ENCODE measurements at regions not wholly inside any gene's neighbourhood (a gene's known extent, or its start where the extent isn't known, plus 50 kb on each side); places are given as distances from the start of the nearest gene placed in this dataset.

GRCh38 chr4:126172126-126172525, 857.4 kb downstream of the FAT4 start:
- H3K27me3 Mint-ChIP-seq, result no peaks in the 10 kb centered on the region
- WGBS (ENCODE audit: insufficient coverage), result no CpG with 5 or more reads among the region's 1 CpG

DNA sequence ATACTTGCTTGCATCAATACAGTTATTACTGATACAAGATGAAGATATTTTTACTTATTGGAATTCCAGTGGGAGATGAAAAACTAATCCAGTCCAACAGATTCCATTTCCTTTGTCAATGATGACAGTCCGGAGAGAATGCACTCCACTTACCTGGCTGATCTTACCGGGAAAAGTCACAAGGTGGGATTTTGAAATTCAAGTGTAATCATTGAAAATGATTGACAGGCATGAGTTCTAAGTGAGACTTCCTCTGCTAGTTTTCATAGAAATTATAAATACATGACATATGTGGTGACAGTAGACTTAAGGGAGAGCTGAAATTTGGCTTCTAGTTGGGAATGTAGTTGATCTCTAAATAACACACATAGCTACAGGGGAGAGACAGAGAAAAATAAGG, 859.9 kb downstream of the FAT4 start:
- H3K27ac ChIP-seq (ENCODE audit: low read length in 2 of 2), result no peak overlapping the region
- WGBS (ENCODE audit: insufficient coverage), result no CpG with 5 or more reads among the region's 2 CpGs
- no peaks in the 10 kb centered on the region for H3K27me3 ChIP-seq (replicated peaks in 1 of 4; ENCODE audit: control extremely low read depth in 1 of 4, control insufficient read depth in 3 of 4, insufficient read depth in 4 of 4, low read length in 3 of 4)
- no peak overlapping the region for H3K4me3 ChIP-seq (ENCODE audit: control extremely low read depth in 1 of 5, extremely low read depth in 1 of 5, insufficient read depth in 1 of 5, low read depth in 2 of 5, low read length in 4 of 5)
- no peaks in the 10 kb centered on the region for H3K27me3 Mint-ChIP-seq
- H3K9ac ChIP-seq (ENCODE audit: low read length), result no peak overlapping the region
- H4K20me1 ChIP-seq (ENCODE audit: control insufficient read depth, insufficient read depth, low read length, poor library complexity, severe bottlenecking), result no peaks in the 10 kb centered on the region
- CTCF ChIA-PET, result no interaction called here
- no peak for TF ChIP-seq CTCF (IDR thresholded peaks at IDR 0.05)
- TF ChIP-seq EZH2 (IDR thresholded peaks at IDR 0.05; ENCODE audit: borderline replicate concordance, insufficient read depth, low read depth, low read length, poor library complexity, severe bottlenecking), result no peak
- intact Hi-C loops (cut with micrococcal nuclease), result no loop called here
- no peak overlapping the region for H3K4me3 Mint-ChIP-seq
- ATAC-seq (ENCODE audit: low read depth) (no peak), DNase-seq (no peak)
- no peaks in the 10 kb centered on the region for H3K4me1 ChIP-seq (ENCODE audit: control insufficient read depth in 2 of 2, insufficient read depth in 2 of 2, low read length in 2 of 2)
- no peak overlapping the region for H3K4me2 ChIP-seq (replicated peaks; ENCODE audit: low read depth, low read length, poor library complexity, severe bottlenecking)
- POLR2A ChIA-PET, result no interaction called here
- H3K79me2 ChIP-seq (ENCODE audit: control insufficient read depth, insufficient read depth, low read length), result no peaks in the 10 kb centered on the region
- no peaks in the 10 kb centered on the region for H3K36me3 ChIP-seq (replicated peaks in 1 of 2; ENCODE audit: control extremely low read depth in 1 of 2, control insufficient read depth in 1 of 2, extremely low read depth in 1 of 2, insufficient read depth in 2 of 2, low read length in 1 of 2)
- H3K27ac Mint-ChIP-seq, result no peak overlapping the region
- H3K9me3 ChIP-seq (ENCODE audit: control extremely low read depth in 1 of 3, control insufficient read depth in 2 of 3, insufficient read depth in 1 of 3, low read length in 2 of 3), result no peaks in the 10 kb centered on the region
- H3K4me1 Mint-ChIP-seq, result no peaks in the 10 kb centered on the region
- no peaks in the 10 kb centered on the region for H3K9me3 Mint-ChIP-seq (ENCODE audit: insufficient read depth)
- H2AFZ ChIP-seq (ENCODE audit: insufficient read depth, low read depth, low read length, poor library complexity, severe bottlenecking), result no peak overlapping the region

More at GRCh38 chr4:126172126-126172525, 857.4 kb downstream of the FAT4 start:
- no peaks in the 10 kb centered on the region for H3K9me3 Mint-ChIP-seq (ENCODE audit: insufficient read depth)
- no peak overlapping the region for H3K4me3 Mint-ChIP-seq
- Histone ChIP-seq H4K20me1 (ENCODE audit: control insufficient read depth, insufficient read depth, low read length, poor library complexity, severe bottlenecking) (no peaks in the 10 kb centered on the region), H3K4me2 (replicated peaks; ENCODE audit: low read depth, low read length, poor library complexity, severe bottlenecking) (no peak overlapping the region), H3K27ac (ENCODE audit: low read length in 2 of 2) (no peak overlapping the region), H2AFZ (ENCODE audit: insufficient read depth, low read depth, low read length, poor library complexity, severe bottlenecking) (no peak overlapping the region), H3K4me3 (ENCODE audit: control extremely low read depth in 1 of 5, extremely low read depth in 1 of 5, insufficient read depth in 1 of 5, low read depth in 2 of 5, low read length in 4 of 5) (no peak overlapping the region), H3K9ac (ENCODE audit: low read length) (no peak overlapping the region), H3K36me3 (replicated peaks in 1 of 2; ENCODE audit: control extremely low read depth in 1 of 2, control insufficient read depth in 1 of 2, extremely low read depth in 1 of 2, insufficient read depth in 2 of 2, low read length in 1 of 2) (no peaks in the 10 kb centered on the region), H3K27me3 (replicated peaks in 1 of 4; ENCODE audit: control extremely low read depth in 1 of 4, control insufficient read depth in 3 of 4, insufficient read depth in 4 of 4, low read length in 3 of 4) (no peaks in the 10 kb centered on the region), H3K9me3 (ENCODE audit: control extremely low read depth in 1 of 3, control insufficient read depth in 2 of 3, insufficient read depth in 1 of 3, low read length in 2 of 3) (no peaks in the 10 kb centered on the region), H3K79me2 (ENCODE audit: control insufficient read depth, insufficient read depth, low read length) (no peaks in the 10 kb centered on the region), H3K4me1 (ENCODE audit: control insufficient read depth in 2 of 2, insufficient read depth in 2 of 2, low read length in 2 of 2) (no peaks in the 10 kb centered on the region)
- POLR2A ChIA-PET, result no interaction called here
- CTCF ChIA-PET, result no interaction called here
- ATAC-seq (ENCODE audit: low read depth), result no peak
- H3K27ac Mint-ChIP-seq, result no peak overlapping the region
- intact Hi-C loops (cut with micrococcal nuclease), result no loop called here
- TF ChIP-seq EZH2 (IDR thresholded peaks at IDR 0.05; ENCODE audit: borderline replicate concordance, insufficient read depth, low read depth, low read length, poor library complexity, severe bottlenecking) (no peak), CTCF (IDR thresholded peaks at IDR 0.05) (no peak)
- no peak for DNase-seq
- no peaks in the 10 kb centered on the region for H3K4me1 Mint-ChIP-seq

Data from B cell (primary cell).